Neural crest cell (in vitro differentiated cells): ENCODE measurements at regions not wholly inside any gene's neighbourhood (a gene's known extent, or its start where the extent isn't known, plus 50 kb on each side); places are given as distances from the start of the nearest gene placed in this dataset.

Experiments used
- DNase-seq: peaks from one replicate; pipeline ENCODE4 v3.0.0; 2021; ENCODE audit warnings: low read depth, mixed read lengths, low spot score
- H3K27ac Mint-ChIP-seq: one replicate; pipeline ENCODE4 v1.8.0; 2021; ENCODE audit warnings: mild to moderate bottlenecking, mixed read lengths; ENCODE audit not compliant: unreplicated experiment
- H3K27me3 Mint-ChIP-seq: 2 replicates; pipeline ENCODE4 v1.8.0; 2021; ENCODE audit warnings: low read depth, mild to moderate bottlenecking, mixed read lengths
- H3K36me3 Mint-ChIP-seq: 2 replicates; pipeline ENCODE4 v1.8.0; 2021; ENCODE audit warnings: low read depth, mild to moderate bottlenecking, mixed read lengths
- H3K4me1 Mint-ChIP-seq: 2 replicates; pipeline ENCODE4 v1.8.0; 2021; ENCODE audit warnings: mixed read lengths
- H3K4me3 Mint-ChIP-seq: one replicate; pipeline ENCODE4 v1.8.0; 2021; ENCODE audit warnings: mild to moderate bottlenecking, mixed read lengths
- H3K9me3 Mint-ChIP-seq: 2 replicates; pipeline ENCODE4 v1.8.0; 2021; ENCODE audit warnings: mixed read lengths
- TF ChIP-seq, protein P1 (sequence below): fragments of 200-600 bp; sonication (generic); conservative IDR thresholded peaks from 2 replicates; pipeline ENCODE4 v1.5.0; 2021; ENCODE audit warnings: antibody characterized with exemption, mild to moderate bottlenecking

DNA sequence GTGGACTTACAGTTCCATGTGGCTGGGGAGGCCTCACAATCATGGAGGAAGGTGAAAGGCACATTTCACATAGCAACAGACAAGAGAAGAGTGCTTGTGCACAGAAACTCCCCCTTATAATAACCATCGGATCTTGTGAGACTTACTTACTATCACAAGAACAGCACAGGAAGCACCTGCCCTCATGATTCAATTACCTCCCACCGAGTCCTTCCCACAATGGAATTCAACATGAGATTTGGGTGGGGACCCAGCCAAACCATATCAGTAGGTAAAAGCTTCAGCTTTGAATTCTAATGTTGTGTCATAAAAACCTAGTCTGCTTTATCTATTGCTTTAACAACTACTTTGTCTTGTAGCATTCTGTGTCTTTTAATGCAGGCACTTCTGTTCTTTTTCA lies 140.4 kb upstream of the PIK3C3 start:
- TF ChIP-seq, protein P1, sequence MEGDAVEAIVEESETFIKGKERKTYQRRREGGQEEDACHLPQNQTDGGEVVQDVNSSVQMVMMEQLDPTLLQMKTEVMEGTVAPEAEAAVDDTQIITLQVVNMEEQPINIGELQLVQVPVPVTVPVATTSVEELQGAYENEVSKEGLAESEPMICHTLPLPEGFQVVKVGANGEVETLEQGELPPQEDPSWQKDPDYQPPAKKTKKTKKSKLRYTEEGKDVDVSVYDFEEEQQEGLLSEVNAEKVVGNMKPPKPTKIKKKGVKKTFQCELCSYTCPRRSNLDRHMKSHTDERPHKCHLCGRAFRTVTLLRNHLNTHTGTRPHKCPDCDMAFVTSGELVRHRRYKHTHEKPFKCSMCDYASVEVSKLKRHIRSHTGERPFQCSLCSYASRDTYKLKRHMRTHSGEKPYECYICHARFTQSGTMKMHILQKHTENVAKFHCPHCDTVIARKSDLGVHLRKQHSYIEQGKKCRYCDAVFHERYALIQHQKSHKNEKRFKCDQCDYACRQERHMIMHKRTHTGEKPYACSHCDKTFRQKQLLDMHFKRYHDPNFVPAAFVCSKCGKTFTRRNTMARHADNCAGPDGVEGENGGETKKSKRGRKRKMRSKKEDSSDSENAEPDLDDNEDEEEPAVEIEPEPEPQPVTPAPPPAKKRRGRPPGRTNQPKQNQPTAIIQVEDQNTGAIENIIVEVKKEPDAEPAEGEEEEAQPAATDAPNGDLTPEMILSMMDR = no peak
- DNase-seq = no peak
- no peaks in the 10 kb centered on the region for H3K27me3 Mint-ChIP-seq
- H3K4me3 Mint-ChIP-seq = no peak overlapping the region
- H3K9me3 Mint-ChIP-seq = peaks cover 9% of the 10 kb centered on the region
- peaks cover 4% of the 10 kb centered on the region for H3K4me1 Mint-ChIP-seq
- H3K27ac Mint-ChIP-seq = no peak overlapping the region
- no peaks in the 10 kb centered on the region for H3K36me3 Mint-ChIP-seq

DNA sequence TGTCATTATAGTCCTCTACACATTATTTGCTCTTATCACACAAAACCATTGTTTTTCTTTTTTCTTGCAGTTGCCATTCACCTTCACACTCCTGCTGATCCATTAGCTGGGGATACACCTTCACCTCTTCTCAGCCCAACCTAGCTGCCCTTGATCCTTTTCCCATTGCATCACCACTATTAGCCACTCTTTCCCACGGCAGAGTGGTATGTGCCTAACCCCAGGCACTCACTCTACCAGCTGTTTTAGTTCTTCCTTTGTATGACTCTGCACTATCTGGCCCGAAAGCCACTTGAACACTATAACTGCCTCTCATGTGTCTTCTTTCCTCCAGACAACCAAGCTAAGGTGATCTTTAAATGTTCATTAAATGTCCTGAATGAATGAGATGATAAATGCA lies 145.4 kb upstream of the PIK3C3 start:
- H3K9me3 Mint-ChIP-seq = peaks cover 9% of the 10 kb centered on the region
- H3K4me1 Mint-ChIP-seq = no peaks in the 10 kb centered on the region
- H3K4me3 Mint-ChIP-seq = no peak overlapping the region
- no peaks in the 10 kb centered on the region for H3K27me3 Mint-ChIP-seq
- no peaks in the 10 kb centered on the region for H3K36me3 Mint-ChIP-seq
- DNase-seq = no peak
- no peak overlapping the region for H3K27ac Mint-ChIP-seq
- TF ChIP-seq, protein P1 = no peak

DNA sequence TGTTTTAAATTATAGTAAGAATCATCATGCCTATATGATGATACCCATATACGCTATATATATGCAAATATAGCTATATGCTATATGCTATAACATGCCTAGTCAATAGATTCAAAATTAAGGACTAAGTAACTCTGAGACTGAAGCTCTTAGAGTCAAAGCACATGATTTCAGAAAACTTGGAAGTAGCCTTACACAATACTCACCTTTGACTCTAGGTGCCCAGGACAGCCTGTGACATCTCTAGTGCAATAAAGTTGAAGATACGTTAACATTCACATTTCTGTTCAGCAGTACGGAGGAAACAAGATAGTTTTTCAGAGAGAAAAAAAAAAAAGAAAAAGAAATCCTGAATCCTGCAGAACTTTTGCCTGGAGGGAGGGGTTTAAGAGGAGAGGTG lies 149.7 kb upstream of the PIK3C3 start:
- Mint-ChIP-seq H3K9me3 (no peaks in the 10 kb centered on the region), H3K4me1 (no peaks in the 10 kb centered on the region), H3K4me3 (no peak overlapping the region), H3K27me3 (peaks cover 4% of the 10 kb centered on the region), H3K36me3 (no peaks in the 10 kb centered on the region), H3K27ac (no peak overlapping the region)
- TF ChIP-seq, protein P1 = no peak
- no peak for DNase-seq

DNA sequence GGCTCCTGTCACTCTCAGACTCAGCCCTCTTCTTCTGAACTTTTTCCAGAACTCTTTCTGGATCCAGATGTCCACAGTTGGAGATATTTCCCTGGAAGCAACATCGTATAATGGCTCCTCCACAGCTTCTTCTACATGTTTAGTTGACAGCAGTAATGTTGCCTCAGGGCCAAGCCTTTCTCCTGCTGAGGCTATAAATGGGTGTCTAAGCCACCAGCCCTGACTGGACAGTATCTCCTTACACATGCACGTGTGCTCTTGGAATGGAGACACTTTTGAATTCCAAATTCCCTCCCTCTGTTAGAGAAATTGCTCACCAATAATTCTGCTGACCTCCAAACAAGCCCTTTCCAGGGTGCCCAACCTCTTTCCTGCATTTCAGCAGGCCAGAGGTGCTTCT lies 156.2 kb upstream of the PIK3C3 start:
- H3K4me3 Mint-ChIP-seq = no peak overlapping the region
- no peaks in the 10 kb centered on the region for H3K9me3 Mint-ChIP-seq
- H3K27me3 Mint-ChIP-seq = peaks cover 3% of the 10 kb centered on the region
- H3K36me3 Mint-ChIP-seq = no peaks in the 10 kb centered on the region
- no peak for DNase-seq
- TF ChIP-seq, protein P1 = no peak
- H3K4me1 Mint-ChIP-seq = no peaks in the 10 kb centered on the region
- no peak overlapping the region for H3K27ac Mint-ChIP-seq

DNA sequence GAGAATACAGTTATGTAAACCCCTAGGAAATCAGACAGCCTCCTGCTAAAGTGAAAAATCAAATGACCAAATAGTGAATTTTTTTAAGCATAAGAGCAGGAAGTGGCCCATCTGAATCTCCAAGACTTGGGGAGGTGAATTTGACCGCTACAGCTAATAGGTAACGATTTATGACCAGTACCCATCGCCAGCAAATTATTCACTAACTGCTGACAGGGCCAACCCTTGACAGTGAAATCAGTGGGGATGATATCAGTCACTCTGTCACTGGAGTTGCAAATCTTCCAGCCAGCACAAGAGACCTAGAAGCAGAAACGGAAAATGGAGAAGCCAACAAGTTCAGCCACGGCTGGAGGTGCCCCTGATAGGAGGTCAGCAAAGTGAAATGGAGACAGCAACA lies 164.3 kb upstream of the PIK3C3 start:
- Mint-ChIP-seq H3K36me3 (no peaks in the 10 kb centered on the region), H3K27me3 (no peaks in the 10 kb centered on the region), H3K27ac (no peak overlapping the region), H3K4me3 (no peak overlapping the region), H3K4me1 (no peaks in the 10 kb centered on the region), H3K9me3 (no peaks in the 10 kb centered on the region)
- TF ChIP-seq, protein P1 = no peak
- no peak for DNase-seq

DNA sequence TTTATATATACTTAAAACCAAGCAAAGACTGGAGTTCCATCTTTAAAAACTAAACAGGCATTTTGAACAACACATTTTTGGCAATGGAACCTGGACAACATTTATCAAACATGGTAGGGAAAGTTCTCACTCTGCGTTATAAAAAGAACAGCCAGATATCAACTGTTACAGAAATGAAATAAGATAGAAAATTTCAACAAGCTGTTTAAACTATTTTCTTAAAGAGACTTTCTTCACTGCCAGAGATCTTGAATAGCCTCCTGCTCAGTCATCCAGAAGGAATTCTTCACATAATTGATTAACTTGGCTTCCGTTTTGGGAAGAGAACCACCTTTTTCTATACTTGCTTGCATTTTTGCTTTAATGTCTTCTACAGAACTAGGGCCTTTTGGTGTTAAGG lies 166.0 kb upstream of the PIK3C3 start:
- no peaks in the 10 kb centered on the region for H3K27me3 Mint-ChIP-seq
- no peak overlapping the region for H3K4me3 Mint-ChIP-seq
- DNase-seq = no peak
- no peak overlapping the region for H3K27ac Mint-ChIP-seq
- H3K9me3 Mint-ChIP-seq = no peaks in the 10 kb centered on the region
- TF ChIP-seq, protein P1 = no peak
- no peaks in the 10 kb centered on the region for H3K36me3 Mint-ChIP-seq
- no peaks in the 10 kb centered on the region for H3K4me1 Mint-ChIP-seq
